DOHH2 (cell line): ENCODE measurements at regions not wholly inside any gene's neighbourhood (a gene's known extent, or its start where the extent isn't known, plus 50 kb on each side); places are given as distances from the start of the nearest gene placed in this dataset.
"Not testable (repeated sequence)": the region's sequence is repeated elsewhere in the genome, so short reads cannot be mapped to it uniquely, and the experiment has no call there.

Source experiments
- H3F3A ChIP-seq: fragments of 200-600 bp; sonication (generic), shearing (Covaris generic); 2 replicates; pipeline ENCODE4 v1.6.0; 2016; ENCODE audit warnings: antibody characterized with exemption, mild to moderate bottlenecking; ENCODE audit not compliant: control insufficient read depth, insufficient read depth
- H3K27ac ChIP-seq: fragments of 200-600 bp; sonication (generic); 2 replicates; pipeline ENCODE4 v1.5.1; 2014; ENCODE audit warnings: low read depth, mild to moderate bottlenecking, low read length, moderate library complexity
- H3K27me3 ChIP-seq: fragments of 200-600 bp; sonication (generic); 2 replicates; pipeline ENCODE4 v1.6.1; 2014; ENCODE audit warnings: mild to moderate bottlenecking, low read length, mixed read lengths; ENCODE audit not compliant: control insufficient read depth
- H3K36me3 ChIP-seq: fragments of 200-600 bp; sonication (generic); 2 replicates; pipeline ENCODE4 v1.6.1; 2014; ENCODE audit warnings: mild to moderate bottlenecking, low read length, moderate library complexity, mixed read lengths; ENCODE audit not compliant: control insufficient read depth
- H3K4me1 ChIP-seq: fragments of 200-600 bp; sonication (generic); 2 replicates; pipeline ENCODE4 v1.6.1; 2014; ENCODE audit warnings: mild to moderate bottlenecking, low read length, mixed read lengths; ENCODE audit not compliant: control insufficient read depth
- H3K4me2 ChIP-seq: fragments of 200-600 bp; sonication (generic); 2 replicates; pipeline ENCODE4 v1.6.0; 2014; ENCODE audit warnings: mild to moderate bottlenecking, low read length, moderate library complexity
- H3K4me3 ChIP-seq: fragments of 200-600 bp; sonication (generic); 2 replicates; pipeline ENCODE4 v1.5.1; 2014; ENCODE audit warnings: mild to moderate bottlenecking, low read length, mixed read lengths
- H3K79me2 ChIP-seq: fragments of 200-600 bp; sonication (generic); 2 replicates; pipeline ENCODE4 v1.6.1; 2014; ENCODE audit warnings: mild to moderate bottlenecking, low read length, mixed read lengths; ENCODE audit not compliant: control insufficient read depth
- H3K9me2 ChIP-seq: fragments of 200-600 bp; sonication (generic); replicated peaks from 2 replicates; pipeline ENCODE4 v1.6.1; 2014; ENCODE audit warnings: mild to moderate bottlenecking, low read length, mixed read lengths; ENCODE audit not compliant: control insufficient read depth
- H3K9me3 ChIP-seq: fragments of 200-600 bp; sonication (generic); 2 replicates; pipeline ENCODE4 v1.6.1; 2014; ENCODE audit warnings: antibody characterized with exemption, low read length, mixed read lengths; ENCODE audit not compliant: control insufficient read depth, insufficient read depth
- H4K20me1 ChIP-seq: fragments of 200-600 bp; sonication (generic); 2 replicates; pipeline ENCODE4 v1.6.0; 2014; ENCODE audit warnings: low read depth, mild to moderate bottlenecking, antibody characterized with exemption, low read length, moderate library complexity; ENCODE audit not compliant: control insufficient read depth, insufficient read depth
- EZH2phosphoT487 ChIP-seq: fragments of 200-600 bp; sonication (generic); IDR thresholded peaks from 2 replicates; pipeline ENCODE4 v1.6.1; 2017; ENCODE audit warnings: borderline replicate concordance, mild to moderate bottlenecking, antibody characterized with exemption, low read length, moderate library complexity, mixed read lengths
- TF ChIP-seq, protein P1 (sequence below): fragments of 200-600 bp; sonication (generic); IDR thresholded peaks from one replicate; pipeline ENCODE4 v1.5.1; 2014; ENCODE audit warnings: antibody characterized with exemption, mild to moderate bottlenecking, low read depth, low read length; ENCODE audit not compliant: poor library complexity, severe bottlenecking

DNA sequence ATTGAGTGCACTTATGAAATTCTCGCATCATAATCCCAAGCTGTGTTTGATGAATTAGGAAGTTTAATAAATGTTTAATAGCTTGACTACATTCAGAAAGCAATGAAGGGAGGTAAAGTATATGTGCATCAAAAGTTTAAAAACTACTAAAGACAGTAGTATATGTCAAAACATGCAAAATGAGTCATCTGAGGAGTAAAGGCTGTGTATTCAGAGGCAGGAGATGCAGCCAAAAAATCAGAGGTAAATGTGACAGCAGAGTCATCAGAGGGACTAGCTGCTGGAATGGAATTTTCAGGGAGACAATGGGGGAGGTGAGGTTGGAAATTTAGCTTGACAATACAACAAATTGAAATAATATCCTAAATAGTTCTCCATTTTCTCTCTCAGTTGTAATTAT lies 127.0 kb upstream of the FUNDC1 start:
- Histone ChIP-seq H3K9me3 (no peaks in the 10 kb centered on the region), H3K4me1 (no peaks in the 10 kb centered on the region), H3K9me2 (no peaks in the 10 kb centered on the region), H3F3A (no peaks in the 10 kb centered on the region), H3K4me2 (no peak overlapping the region), H3K4me3 (no peak overlapping the region), H3K36me3 (no peaks in the 10 kb centered on the region), H4K20me1 (no peaks in the 10 kb centered on the region), H3K27ac (no peak overlapping the region), H3K27me3 (no peaks in the 10 kb centered on the region), H3K79me2 (no peaks in the 10 kb centered on the region)
- no peak for TF ChIP-seq EZH2phosphoT487
- TF ChIP-seq, protein P1, sequence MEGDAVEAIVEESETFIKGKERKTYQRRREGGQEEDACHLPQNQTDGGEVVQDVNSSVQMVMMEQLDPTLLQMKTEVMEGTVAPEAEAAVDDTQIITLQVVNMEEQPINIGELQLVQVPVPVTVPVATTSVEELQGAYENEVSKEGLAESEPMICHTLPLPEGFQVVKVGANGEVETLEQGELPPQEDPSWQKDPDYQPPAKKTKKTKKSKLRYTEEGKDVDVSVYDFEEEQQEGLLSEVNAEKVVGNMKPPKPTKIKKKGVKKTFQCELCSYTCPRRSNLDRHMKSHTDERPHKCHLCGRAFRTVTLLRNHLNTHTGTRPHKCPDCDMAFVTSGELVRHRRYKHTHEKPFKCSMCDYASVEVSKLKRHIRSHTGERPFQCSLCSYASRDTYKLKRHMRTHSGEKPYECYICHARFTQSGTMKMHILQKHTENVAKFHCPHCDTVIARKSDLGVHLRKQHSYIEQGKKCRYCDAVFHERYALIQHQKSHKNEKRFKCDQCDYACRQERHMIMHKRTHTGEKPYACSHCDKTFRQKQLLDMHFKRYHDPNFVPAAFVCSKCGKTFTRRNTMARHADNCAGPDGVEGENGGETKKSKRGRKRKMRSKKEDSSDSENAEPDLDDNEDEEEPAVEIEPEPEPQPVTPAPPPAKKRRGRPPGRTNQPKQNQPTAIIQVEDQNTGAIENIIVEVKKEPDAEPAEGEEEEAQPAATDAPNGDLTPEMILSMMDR: no peak

DNA sequence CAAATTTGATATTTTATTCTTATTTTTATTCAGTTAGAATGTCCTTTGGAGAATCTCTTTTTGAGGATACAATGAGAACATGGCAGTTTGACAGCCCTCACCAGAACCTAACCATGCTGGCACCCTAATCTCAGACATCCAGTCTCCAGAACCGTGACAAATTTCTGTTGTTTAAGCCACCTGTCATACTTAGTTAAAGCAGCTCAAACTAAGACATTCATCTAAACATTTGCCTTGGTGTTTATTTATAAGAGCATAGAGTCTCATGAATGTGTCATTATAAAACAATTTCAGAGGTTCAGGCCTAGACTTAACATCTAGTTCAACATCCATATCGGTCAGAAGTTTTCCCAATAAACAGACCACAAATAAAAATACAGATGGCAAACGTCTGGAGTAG lies 125.1 kb upstream of the FUNDC1 start:
- TF ChIP-seq, protein P1: no peak
- TF ChIP-seq EZH2phosphoT487: no peak

DNA sequence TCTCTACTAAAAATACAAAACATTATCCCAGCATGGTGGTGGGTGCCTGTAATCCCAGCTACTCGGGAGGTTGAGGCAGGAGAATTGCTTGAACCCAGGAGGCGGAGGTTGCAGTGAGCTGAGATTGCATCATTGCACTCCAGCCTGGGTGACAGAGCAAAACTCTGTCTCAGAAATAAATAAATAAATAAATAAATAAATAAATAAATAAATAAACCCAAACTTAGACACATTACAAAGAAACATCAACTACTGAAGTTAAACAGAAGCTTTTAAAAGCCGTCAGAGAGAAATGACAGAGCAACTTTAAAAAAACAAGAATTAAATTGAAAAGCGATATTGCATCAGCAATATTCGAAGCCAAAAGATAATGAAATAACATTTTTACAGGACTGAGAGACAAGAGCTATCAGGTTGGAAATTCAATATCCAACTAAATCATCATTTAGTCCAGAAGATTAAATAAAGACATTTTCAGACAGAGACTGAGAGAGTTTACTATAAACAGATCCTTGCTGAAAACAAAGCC lies 115.1 kb upstream of the FUNDC1 start:
- not testable (repeated sequence) for H3K27me3 ChIP-seq, H3K36me3 ChIP-seq, H4K20me1 ChIP-seq, H3K27ac ChIP-seq, H3K4me2 ChIP-seq, H3K4me3 ChIP-seq, H3K79me2 ChIP-seq, H3K9me2 ChIP-seq, H3K9me3 ChIP-seq, H3K4me1 ChIP-seq, H3F3A ChIP-seq

More for the DNA sequence above, 125.1 kb upstream of the FUNDC1 start:
- no peaks in the 10 kb centered on the region for H3K4me1 ChIP-seq
- no peaks in the 10 kb centered on the region for H3K9me3 ChIP-seq
- H3K4me2 ChIP-seq: no peak overlapping the region
- H3K36me3 ChIP-seq: no peaks in the 10 kb centered on the region
- no peaks in the 10 kb centered on the region for H3K27me3 ChIP-seq
- H3K4me3 ChIP-seq: no peak overlapping the region
- H3K27ac ChIP-seq: no peak overlapping the region
- H3F3A ChIP-seq: no peaks in the 10 kb centered on the region
- no peaks in the 10 kb centered on the region for H4K20me1 ChIP-seq
- no peaks in the 10 kb centered on the region for H3K9me2 ChIP-seq
- H3K79me2 ChIP-seq: no peaks in the 10 kb centered on the region

DNA sequence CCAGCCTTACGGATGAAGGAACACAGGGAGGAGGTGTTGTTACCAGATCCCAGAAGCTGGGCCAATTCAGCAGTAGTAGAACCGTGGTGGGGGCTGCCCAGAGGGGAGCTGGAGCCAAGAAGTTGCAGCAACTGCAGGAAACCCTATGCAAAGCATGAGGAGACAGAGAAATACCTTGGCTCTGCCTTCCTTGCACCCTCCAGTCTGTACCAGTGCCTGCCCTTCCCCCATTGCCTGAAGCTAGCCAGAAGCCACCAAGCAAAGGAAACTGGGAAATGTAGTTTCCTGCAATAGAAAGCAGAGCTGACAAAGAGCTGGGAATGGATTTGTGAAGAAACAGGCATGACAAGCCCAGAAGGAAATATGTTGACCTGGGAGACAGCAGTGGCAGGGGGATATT lies 108.7 kb upstream of the FUNDC1 start:
- H3K36me3 ChIP-seq: no peaks in the 10 kb centered on the region
- H3K79me2 ChIP-seq: no peaks in the 10 kb centered on the region
- no peaks in the 10 kb centered on the region for H4K20me1 ChIP-seq
- H3K27me3 ChIP-seq: no peaks in the 10 kb centered on the region
- no peak overlapping the region for H3K4me2 ChIP-seq
- H3K27ac ChIP-seq: no peak overlapping the region
- peaks cover 5% of the 10 kb centered on the region for H3K4me1 ChIP-seq
- no peaks in the 10 kb centered on the region for H3K9me2 ChIP-seq
- no peak overlapping the region for H3K4me3 ChIP-seq
- no peaks in the 10 kb centered on the region for H3K9me3 ChIP-seq
- TF ChIP-seq, protein P1: no peak
- no peak for TF ChIP-seq EZH2phosphoT487
- H3F3A ChIP-seq: no peaks in the 10 kb centered on the region
